HG03442 (cell line): ENCODE measurements at regions not wholly inside any gene's neighbourhood (a gene's known extent, or its start where the extent isn't known, plus 50 kb on each side); places are given as distances from the start of the nearest gene placed in this dataset.
A peak's percentile ranks its signal among the peaks of the same experiment; 100 is the strongest.
"Not testable (repeated sequence)": the region's sequence is repeated elsewhere in the genome, so short reads cannot be mapped to it uniquely, and the experiment has no call there.

Experiments used
- ATAC-seq: cut with Tn5 transposase; IDR thresholded peaks from one replicate; pipeline ENCODE4 v1.9.1; 2021; ENCODE audit warnings: mild to moderate bottlenecking, moderate library complexity; ENCODE audit not compliant: unreplicated experiment

GRCh38 chr3:173342679-173343078 is 54.9 kb upstream of the NLGN1 start:
- ATAC-seq = no peak

DNA sequence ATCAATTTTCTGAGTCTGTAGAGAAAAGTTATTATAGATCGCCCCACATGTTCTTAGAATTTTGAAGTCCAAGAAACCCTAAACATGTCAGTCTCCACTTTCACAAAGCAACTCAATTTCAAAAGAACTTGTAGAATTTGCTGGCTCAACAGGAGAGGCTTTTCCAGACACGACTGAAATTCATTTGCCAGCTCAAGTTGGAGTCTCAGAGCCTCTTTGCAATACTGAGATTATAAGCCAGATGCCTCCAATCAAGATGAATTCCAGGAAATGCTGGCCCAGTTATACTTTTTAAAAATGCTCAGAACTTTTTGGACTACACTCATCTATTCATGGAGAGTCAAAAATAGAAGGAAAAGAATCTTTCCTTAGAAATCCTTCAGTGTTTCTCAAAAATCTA is 56.9 kb upstream of the NLGN1 start:
- no peak for ATAC-seq

- no peak for ATAC-seq
Observed at GRCh38 chr3:173336261-173336660, 61.3 kb upstream of the NLGN1 start.

GRCh38 chr3:173306110-173306509 is 91.4 kb upstream of the NLGN1 start:
- ATAC-seq = no peak

- ATAC-seq = no peak
Observed at GRCh38 chr3:173304182-173304800, 93.3 kb upstream of the NLGN1 start.

DNA sequence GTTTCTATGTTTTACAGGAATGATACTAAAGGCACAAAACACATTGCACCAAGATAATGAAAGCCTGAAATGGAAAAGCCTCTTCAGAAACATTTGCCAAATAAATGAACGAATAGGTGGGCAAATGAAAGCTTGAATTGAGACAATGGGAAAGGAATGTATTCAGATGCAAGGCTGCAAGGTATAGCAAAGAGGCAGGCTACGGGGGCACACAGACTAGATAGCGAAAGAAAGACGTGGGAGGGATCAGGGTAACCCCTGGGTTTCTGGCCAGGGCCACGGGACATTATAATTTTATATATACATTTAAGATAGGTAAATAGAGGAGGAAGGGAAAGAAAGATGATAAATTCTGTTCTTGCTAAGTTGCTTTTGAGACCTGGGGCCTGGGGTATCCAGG is 95.9 kb upstream of the NLGN1 start:
- ATAC-seq = no peak

GRCh38 chr3:173289072-173289471 is 108.5 kb upstream of the NLGN1 start:
- no peak for ATAC-seq

DNA sequence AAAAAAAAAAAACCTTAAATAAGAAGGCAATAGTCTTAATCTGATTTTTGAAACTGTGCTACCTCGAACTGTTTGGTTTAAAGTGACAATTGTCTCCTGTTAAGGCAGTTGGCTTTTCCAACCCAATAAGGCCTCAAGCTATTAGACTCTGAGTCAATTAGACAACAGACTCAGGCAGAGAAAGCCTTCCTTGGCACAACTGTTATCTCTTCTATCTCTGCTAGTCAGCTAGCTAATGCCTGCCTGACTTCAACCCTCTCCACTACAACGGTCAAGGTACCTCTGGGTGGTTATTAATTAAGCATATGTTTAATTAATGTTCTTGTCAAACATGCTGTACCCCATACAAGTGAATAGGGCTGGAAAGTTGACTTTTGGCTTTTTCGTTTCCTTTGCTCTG is 110.2 kb upstream of the NLGN1 start:
- no peak for ATAC-seq

- ATAC-seq = not testable (repeated sequence)
Observed at GRCh38 chr3:173286507-173286906, 111.0 kb upstream of the NLGN1 start.

- no peak for ATAC-seq
Observed at GRCh38 chr3:173284301-173284700, 113.2 kb upstream of the NLGN1 start.

GRCh38 chr3:173275740-173276139 is 121.8 kb upstream of the NLGN1 start:
- peak; percentile 79 for ATAC-seq

- ATAC-seq = no peak
Observed at GRCh38 chr3:173273838-173274237, 123.7 kb upstream of the NLGN1 start.

GRCh38 chr3:173268781-173269180 is 127.7 kb upstream of the SPATA16 start:
- no peak for ATAC-seq

- no peak for ATAC-seq
Observed at GRCh38 chr3:173267716-173268115, 126.7 kb upstream of the SPATA16 start.

DNA sequence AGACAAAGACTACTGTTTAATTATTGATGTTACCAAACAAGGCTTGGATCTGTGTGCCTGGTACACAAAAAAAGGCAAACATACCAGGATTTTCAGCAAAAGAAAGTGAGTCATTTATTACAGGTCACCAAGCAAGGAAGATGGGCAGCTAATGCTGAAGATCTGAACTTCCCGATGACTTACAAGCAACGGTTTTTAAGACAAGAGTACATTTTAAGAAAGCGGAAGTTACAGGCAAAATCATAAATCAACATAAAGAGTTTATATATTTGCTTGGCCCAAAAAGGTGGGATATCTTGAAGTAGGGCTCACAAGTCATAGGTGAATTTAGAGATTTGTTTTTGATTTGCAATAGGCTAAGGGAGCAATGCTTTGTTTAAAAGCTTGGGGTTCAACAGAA is 125.4 kb upstream of the SPATA16 start:
- no peak for ATAC-seq

DNA sequence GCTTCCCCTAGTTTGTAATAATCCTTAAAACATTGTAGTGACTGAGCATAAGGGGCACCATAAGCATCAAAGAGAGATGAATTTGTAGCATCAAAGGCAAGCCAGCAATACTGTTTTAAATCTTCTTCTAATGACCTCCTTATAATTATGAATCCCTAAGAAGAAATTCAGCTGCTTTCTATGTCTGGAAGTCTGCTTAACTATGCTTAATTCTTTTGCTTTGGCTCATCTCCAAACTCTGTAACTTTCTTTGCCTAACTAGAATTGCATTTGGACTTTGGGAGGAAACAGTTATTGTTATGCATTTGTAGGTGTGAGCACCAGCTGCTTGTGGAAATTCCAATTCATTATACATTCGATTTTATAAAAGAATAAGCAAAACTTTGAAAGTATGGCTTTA is 117.7 kb upstream of the SPATA16 start:
- no peak for ATAC-seq

DNA sequence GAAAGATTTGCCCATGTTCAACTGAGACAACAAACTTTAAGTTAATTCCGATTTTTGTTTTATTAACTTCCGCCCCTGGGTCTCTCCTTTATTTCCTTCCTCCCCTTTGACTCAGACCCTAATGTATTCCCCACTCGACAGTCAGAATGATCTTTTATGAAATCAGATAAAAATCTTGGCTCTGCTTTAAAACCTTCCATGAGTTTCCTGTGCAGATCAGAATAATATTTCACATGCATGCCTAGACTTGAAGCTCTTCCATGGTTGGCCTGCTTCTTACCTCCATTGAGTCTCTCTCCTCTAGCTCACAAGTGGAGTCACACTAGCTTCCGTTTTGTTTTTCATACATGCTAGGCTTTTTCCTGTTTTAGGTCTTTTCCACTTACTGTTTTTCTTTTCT is 116.8 kb upstream of the SPATA16 start:
- no peak for ATAC-seq

GRCh38 chr3:173255555-173255954 is 114.5 kb upstream of the SPATA16 start:
- no peak for ATAC-seq

DNA sequence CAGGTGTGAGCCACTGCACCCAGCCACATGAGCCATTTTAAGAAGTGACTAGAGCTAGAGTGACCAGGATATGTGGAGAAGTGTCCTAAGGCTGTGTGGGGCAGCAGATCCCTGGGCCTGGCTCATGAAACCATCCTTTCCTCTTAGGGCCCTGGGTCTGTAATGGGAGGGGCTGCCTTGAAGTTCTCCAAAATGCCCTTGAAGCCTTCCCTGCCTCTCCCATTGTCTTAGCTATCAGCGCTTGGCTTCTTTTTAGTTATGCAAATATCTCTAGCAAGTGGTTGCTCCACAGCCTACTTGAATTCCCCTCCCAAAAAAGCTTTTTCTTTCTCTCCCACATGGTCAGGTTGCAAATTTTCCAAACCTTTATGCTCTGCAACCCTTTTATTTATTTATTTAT is 112.4 kb upstream of the SPATA16 start:
- no peak for ATAC-seq

DNA sequence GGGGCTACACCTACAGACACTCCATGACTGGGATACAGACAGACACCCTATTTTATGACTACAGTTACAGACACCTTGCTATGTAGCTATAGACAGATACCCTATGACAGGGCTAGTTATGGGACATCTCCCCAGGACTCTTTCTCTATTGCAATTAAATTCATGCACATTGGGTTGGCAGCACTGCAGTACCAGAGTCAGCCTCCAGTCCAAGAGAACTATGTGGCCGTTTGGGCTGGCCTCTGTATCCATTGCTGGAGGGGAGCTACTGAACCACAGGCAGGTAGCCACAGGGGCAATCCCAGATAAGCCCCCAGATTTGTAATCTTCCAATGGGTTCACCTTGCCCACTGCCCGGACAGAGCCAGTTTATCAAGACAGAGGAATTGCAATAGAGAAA is 108.4 kb upstream of the SPATA16 start:
- ATAC-seq = no peak

GRCh38 chr3:173241727-173242126 is 100.7 kb upstream of the SPATA16 start:
- no peak for ATAC-seq

GRCh38 chr3:173238091-173238490 is 97.1 kb upstream of the SPATA16 start:
- no peak for ATAC-seq

DNA sequence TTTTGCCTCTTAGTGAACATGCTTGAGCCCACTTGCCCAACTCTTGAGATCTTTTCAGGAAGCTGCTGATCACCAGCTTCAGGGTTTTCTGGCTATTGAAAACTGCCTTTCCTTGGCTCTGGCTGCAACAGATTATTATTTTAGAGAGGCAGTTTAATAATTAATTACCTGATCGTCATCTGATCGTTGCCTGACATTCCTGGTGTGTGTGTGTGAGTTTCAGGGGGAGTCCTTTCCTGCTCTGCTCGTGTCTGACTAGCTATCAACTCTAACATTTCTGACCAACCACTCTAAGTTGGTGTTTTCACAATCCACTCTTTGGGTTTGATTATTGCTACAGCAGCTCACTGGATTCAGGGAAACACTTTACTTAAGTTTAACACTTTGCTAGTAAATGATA is 84.3 kb upstream of the SPATA16 start:
- no peak for ATAC-seq
